ENCODE measurements at regions not wholly inside any gene's neighbourhood (a gene's known extent, or its start where the extent isn't known, plus 50 kb on each side); places are given as distances from the start of the nearest gene placed in this dataset.
A peak's percentile ranks its signal among the peaks of the same experiment; 100 is the strongest.

GRCh38 chr4:134668237-134668636, 466.6 kb upstream of the PABPC4L start:
- Histone ChIP-seq H3K27ac (no peak overlapping the region), H3K4me1 (no peaks in the 10 kb centered on the region), H3K36me3 (no peaks in the 10 kb centered on the region), H3K4me3 (no peak overlapping the region), H3K27me3 (replicated peaks in 1 of 7) (no peaks in the 10 kb centered on the region), H3K9me3 (peaks cover 0 to 10% (median 0%) of the 10 kb centered on the region in 8 donors)
- no peak for DNase-seq
- TF ChIP-seq POLR2AphosphoS5 (IDR thresholded peaks at IDR 0.05): no peak
- TF ChIP-seq POLR2A (IDR thresholded peaks at IDR 0.05): no peak
- no peak for TF ChIP-seq CTCF (IDR thresholded peaks at IDR 0.05 in 8 of 11, conservative IDR thresholded peaks at IDR 0.05 in 3 of 11)
- intact Hi-C loops (cut with DNase I; ENCODE audit: low total_unique reads): no loop called here
- 66 to 82% (median 71%) methylated on average over 2 of the region's 2 CpGs for WGBS, 5 donors

- no peak overlapping the region for H3K4me3 ChIP-seq
- H3K27me3 ChIP-seq (replicated peaks in 1 of 7): no peaks in the 10 kb centered on the region
- intact Hi-C loops (cut with DNase I; ENCODE audit: low total_unique reads): no loop called here
- 60 to 96% (median 85%) methylated on average over 1 to 4 of the region's 4 CpGs; no CpG with 5 or more reads in 1 of the 5 donors for WGBS, 5 donors
- H3K4me1 ChIP-seq: no peaks in the 10 kb centered on the region
- no peaks in the 10 kb centered on the region for H3K36me3 ChIP-seq
- TF ChIP-seq POLR2A (IDR thresholded peaks at IDR 0.05): no peak
- no peak for TF ChIP-seq CTCF (IDR thresholded peaks at IDR 0.05 in 8 of 11, conservative IDR thresholded peaks at IDR 0.05 in 3 of 11)
- no peak for TF ChIP-seq POLR2AphosphoS5 (IDR thresholded peaks at IDR 0.05)
- peaks cover 0 to 10% (median 0%) of the 10 kb centered on the region in 8 donors for H3K9me3 ChIP-seq
- H3K27ac ChIP-seq: no peak overlapping the region
- no peak for DNase-seq
These were observed 465.1 kb upstream of the PABPC4L start for GRCh38 chr4:134666640-134667039.

- DNase-seq: peak; percentile 53
- Histone ChIP-seq H3K9me3 (peaks cover 0 to 10% (median 0%) of the 10 kb centered on the region in 8 donors), H3K4me1 (no peaks in the 10 kb centered on the region), H3K4me3 (no peak overlapping the region), H3K27ac (no peak overlapping the region), H3K36me3 (no peaks in the 10 kb centered on the region), H3K27me3 (replicated peaks in 1 of 7) (no peaks in the 10 kb centered on the region)
- TF ChIP-seq POLR2AphosphoS5 (IDR thresholded peaks at IDR 0.05) (no peak), POLR2A (IDR thresholded peaks at IDR 0.05) (no peak), CTCF (IDR thresholded peaks at IDR 0.05 in 8 of 11, conservative IDR thresholded peaks at IDR 0.05 in 3 of 11) (no peak)
- intact Hi-C loops (cut with DNase I; ENCODE audit: low total_unique reads): no loop called here
- WGBS, 5 donors: 67 to 83% (median 76%) methylated on average over 2 of the region's 2 CpGs
These were observed 463.8 kb upstream of the PABPC4L start for GRCh38 chr4:134665429-134665828.

GRCh38 chr4:134663742-134664141, 462.2 kb upstream of the PABPC4L start:
- H3K27ac ChIP-seq: no peak overlapping the region
- WGBS, 5 donors: 81 to 92% (median 88%) methylated on average over 1 of the region's 1 CpG
- peaks cover 0 to 10% (median 3%) of the 10 kb centered on the region in 8 donors for H3K9me3 ChIP-seq
- H3K4me3 ChIP-seq: no peak overlapping the region
- no peak for DNase-seq
- no peaks in the 10 kb centered on the region for H3K36me3 ChIP-seq
- intact Hi-C loops (cut with DNase I; ENCODE audit: low total_unique reads): no loop called here
- TF ChIP-seq POLR2A (IDR thresholded peaks at IDR 0.05) (no peak), POLR2AphosphoS5 (IDR thresholded peaks at IDR 0.05) (no peak), CTCF (IDR thresholded peaks at IDR 0.05 in 8 of 11, conservative IDR thresholded peaks at IDR 0.05 in 3 of 11) (no peak)
- H3K4me1 ChIP-seq: no peaks in the 10 kb centered on the region
- no peaks in the 10 kb centered on the region for H3K27me3 ChIP-seq (replicated peaks in 1 of 7)
